ENCODE measurements at regions not wholly inside any gene's neighbourhood (a gene's known extent, or its start where the extent isn't known, plus 50 kb on each side); places are given as distances from the start of the nearest gene placed in this dataset.

DNA sequence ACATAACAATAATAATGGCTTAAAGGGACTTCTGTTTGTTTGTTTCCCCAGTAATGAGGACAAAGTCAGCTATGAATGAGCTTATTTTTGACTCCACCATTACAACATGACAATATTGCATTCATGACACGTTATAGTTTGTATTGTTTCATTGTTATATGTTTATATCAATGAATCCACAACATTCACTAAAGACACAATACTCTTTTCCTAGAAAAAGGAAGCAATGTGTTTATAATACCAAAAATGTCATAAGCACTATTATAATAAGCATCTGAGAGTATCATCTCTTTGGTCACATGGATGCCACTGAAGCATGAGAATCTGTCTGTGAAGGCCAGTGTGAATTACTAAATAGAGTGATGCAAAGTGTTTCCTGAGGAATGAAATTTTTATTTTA lies 1026.9 kb upstream of the C9orf72 start:
- no peak for DNase-seq (ENCODE audit: low spot score)
- intact Hi-C loops (cut with DNase I), result no loop called here
- Histone ChIP-seq H3K4me3 (no peak overlapping the region), H3K4me1 (replicated peaks) (no peaks in the 10 kb centered on the region), H3K9me3 (no peaks in the 10 kb centered on the region), H3K27me3 (replicated peaks; ENCODE audit: insufficient read depth) (no peaks in the 10 kb centered on the region), H3K27ac (no peak overlapping the region), H3K36me3 (no peaks in the 10 kb centered on the region)
- 77% methylated on average over 1 of the region's 1 CpG for WGBS
- TF ChIP-seq, protein P1, sequence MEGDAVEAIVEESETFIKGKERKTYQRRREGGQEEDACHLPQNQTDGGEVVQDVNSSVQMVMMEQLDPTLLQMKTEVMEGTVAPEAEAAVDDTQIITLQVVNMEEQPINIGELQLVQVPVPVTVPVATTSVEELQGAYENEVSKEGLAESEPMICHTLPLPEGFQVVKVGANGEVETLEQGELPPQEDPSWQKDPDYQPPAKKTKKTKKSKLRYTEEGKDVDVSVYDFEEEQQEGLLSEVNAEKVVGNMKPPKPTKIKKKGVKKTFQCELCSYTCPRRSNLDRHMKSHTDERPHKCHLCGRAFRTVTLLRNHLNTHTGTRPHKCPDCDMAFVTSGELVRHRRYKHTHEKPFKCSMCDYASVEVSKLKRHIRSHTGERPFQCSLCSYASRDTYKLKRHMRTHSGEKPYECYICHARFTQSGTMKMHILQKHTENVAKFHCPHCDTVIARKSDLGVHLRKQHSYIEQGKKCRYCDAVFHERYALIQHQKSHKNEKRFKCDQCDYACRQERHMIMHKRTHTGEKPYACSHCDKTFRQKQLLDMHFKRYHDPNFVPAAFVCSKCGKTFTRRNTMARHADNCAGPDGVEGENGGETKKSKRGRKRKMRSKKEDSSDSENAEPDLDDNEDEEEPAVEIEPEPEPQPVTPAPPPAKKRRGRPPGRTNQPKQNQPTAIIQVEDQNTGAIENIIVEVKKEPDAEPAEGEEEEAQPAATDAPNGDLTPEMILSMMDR (IDR thresholded peaks at IDR 0.05), result no peak
- TF ChIP-seq POLR2AphosphoS5 (IDR thresholded peaks at IDR 0.05), result no peak

DNA sequence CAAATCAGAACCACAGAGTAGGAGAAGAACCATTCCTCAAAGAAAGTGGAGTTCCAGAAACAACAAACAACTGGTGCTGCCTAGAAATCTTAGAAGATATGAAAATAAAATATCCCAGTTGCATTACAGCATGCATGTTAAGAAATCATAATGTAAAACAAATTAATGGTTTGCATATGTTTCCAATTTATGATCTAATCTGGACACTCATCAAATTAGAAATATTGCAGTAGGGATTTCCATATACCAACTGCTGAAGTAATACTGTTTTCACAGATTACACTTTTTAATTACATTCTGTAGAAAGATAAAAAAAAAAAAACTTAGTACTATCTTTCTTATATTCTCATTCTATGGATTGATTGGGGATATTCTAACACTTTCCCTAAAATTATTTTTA lies 1034.6 kb upstream of the C9orf72 start:
- H3K9me3 ChIP-seq, result no peaks in the 10 kb centered on the region
- no peak overlapping the region for H3K27ac ChIP-seq
- H3K4me3 ChIP-seq, result no peak overlapping the region
- H3K27me3 ChIP-seq (replicated peaks; ENCODE audit: insufficient read depth), result no peaks in the 10 kb centered on the region
- no peaks in the 10 kb centered on the region for H3K36me3 ChIP-seq
- intact Hi-C loops (cut with DNase I), result no loop called here
- TF ChIP-seq, protein P1 (IDR thresholded peaks at IDR 0.05), result no peak
- no peak for TF ChIP-seq POLR2AphosphoS5 (IDR thresholded peaks at IDR 0.05)
- TF ChIP-seq POLR2A (IDR thresholded peaks at IDR 0.05), result no peak
- no peak for DNase-seq (ENCODE audit: low spot score)
- H3K4me1 ChIP-seq (replicated peaks), result no peaks in the 10 kb centered on the region

DNA sequence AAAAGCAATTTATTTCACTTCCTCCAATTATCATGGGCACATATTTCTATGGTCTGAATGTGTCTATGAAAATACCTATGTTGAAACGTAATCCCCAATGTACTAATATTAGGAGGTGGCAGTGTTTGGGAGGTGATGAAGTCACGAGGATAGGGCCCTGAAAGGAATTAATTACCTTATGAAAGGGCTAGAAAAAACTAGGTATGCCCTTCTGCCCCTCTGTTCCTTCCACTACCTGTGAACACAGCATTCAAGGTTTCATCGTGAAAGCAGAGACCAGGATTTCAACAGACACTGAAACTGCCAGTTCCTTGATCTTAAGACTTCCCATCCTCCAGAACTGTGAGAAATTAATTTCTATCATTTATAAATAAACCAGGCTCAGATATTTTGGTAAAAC lies 1037.1 kb upstream of the C9orf72 start:
- TF ChIP-seq POLR2A (IDR thresholded peaks at IDR 0.05), result no peak
- TF ChIP-seq, protein P1 (IDR thresholded peaks at IDR 0.05), result no peak
- no peak for TF ChIP-seq POLR2AphosphoS5 (IDR thresholded peaks at IDR 0.05)
- intact Hi-C loops (cut with DNase I), result no loop called here
- Histone ChIP-seq H3K4me3 (no peak overlapping the region), H3K36me3 (no peaks in the 10 kb centered on the region), H3K27me3 (replicated peaks; ENCODE audit: insufficient read depth) (no peaks in the 10 kb centered on the region), H3K9me3 (no peaks in the 10 kb centered on the region), H3K4me1 (replicated peaks) (no peaks in the 10 kb centered on the region), H3K27ac (no peak overlapping the region)
- 77% methylated on average over 3 of the region's 3 CpGs for WGBS
- DNase-seq (ENCODE audit: low spot score), result no peak

DNA sequence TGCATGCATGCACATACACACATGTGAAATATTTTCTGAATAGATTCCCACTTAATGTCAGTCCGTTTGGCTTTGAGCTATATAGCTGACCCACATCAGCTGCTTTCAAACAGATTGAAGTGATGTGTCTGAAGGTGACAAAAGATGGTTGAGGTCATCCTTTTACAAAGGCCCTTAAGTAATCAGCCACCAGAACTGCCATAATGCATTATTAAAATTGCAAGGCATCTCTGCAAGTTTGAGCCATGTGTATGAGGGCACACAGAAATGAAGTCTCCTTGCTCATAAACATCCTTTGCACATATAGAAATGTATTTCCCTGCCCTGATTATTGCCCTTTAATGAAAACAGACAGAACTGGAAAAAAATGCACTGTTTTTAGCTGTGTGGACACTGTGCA lies 1043.0 kb upstream of the C9orf72 start:
- Histone ChIP-seq H3K4me1 (replicated peaks) (no peaks in the 10 kb centered on the region), H3K4me3 (no peak overlapping the region), H3K27ac (no peak overlapping the region), H3K9me3 (no peaks in the 10 kb centered on the region), H3K36me3 (no peaks in the 10 kb centered on the region), H3K27me3 (replicated peaks; ENCODE audit: insufficient read depth) (no peaks in the 10 kb centered on the region)
- intact Hi-C loops (cut with DNase I), result no loop called here
- WGBS, result 69% methylated on average over 1 of the region's 1 CpG
- DNase-seq (ENCODE audit: low spot score), result no peak
- no peak for TF ChIP-seq POLR2AphosphoS5 (IDR thresholded peaks at IDR 0.05)

DNA sequence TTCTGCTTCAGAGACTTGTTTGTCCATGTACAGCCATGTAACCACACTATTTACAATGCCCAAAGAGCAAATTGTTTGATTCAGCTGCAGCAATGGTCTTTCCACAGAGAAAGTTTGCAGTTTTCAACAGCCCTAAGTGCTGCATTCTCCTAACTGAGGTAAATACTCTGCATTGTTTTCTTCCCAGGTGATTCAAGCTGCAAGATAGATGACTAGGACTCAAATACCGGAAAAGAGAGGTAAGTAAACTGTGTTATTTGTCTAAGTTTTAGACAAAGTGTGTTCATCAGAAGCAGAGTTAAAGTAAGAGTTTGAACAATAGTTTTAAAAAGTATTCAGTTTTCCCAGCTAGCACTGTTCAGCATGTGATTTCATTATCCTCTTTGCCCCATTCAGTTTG lies 1046.7 kb upstream of the C9orf72 start:
- WGBS, result 35% methylated on average over 1 of the region's 1 CpG

More for the DNA sequence above, 1046.7 kb upstream of the C9orf72 start:
- intact Hi-C loops (cut with DNase I), result no loop called here
- Histone ChIP-seq H3K27me3 (replicated peaks; ENCODE audit: insufficient read depth) (no peaks in the 10 kb centered on the region), H3K4me1 (replicated peaks) (no peaks in the 10 kb centered on the region), H3K36me3 (no peaks in the 10 kb centered on the region), H3K4me3 (no peak overlapping the region), H3K27ac (no peak overlapping the region), H3K9me3 (no peaks in the 10 kb centered on the region)
- no peak for DNase-seq (ENCODE audit: low spot score)
- no peak for TF ChIP-seq POLR2AphosphoS5 (IDR thresholded peaks at IDR 0.05)
- TF ChIP-seq, protein P1 (IDR thresholded peaks at IDR 0.05), result no peak

Measured in prostate gland (tissue), 2 donors.